Breast epithelium (tissue), 4 donors: ENCODE measurements at regions not wholly inside any gene's neighbourhood (a gene's known extent, or its start where the extent isn't known, plus 50 kb on each side); places are given as distances from the start of the nearest gene placed in this dataset.

ENCODE experiments used
- DNase-seq, 2 donors: peaks; one replicate each; pipeline ENCODE4 v3.0.0-alpha.2; 2019; ENCODE audit warnings: low spot score in 2 of 2
- H3K27ac ChIP-seq, 2 donors: fragments of 200-600 bp; sonication (generic) in 1 of 2; one replicate each; pipeline ENCODE4 v1.5.1; 2016 to 2019; ENCODE audit warnings: mild to moderate bottlenecking in 1 of 2
- H3K27me3 ChIP-seq, 2 donors: fragments of 200-600 bp; sonication (generic) in 1 of 2; one replicate each; pipeline versions ENCODE4 v1.5.1 to v1.6.0; 2017 to 2019; ENCODE audit warnings: control low read depth in 1 of 2, mild to moderate bottlenecking in 1 of 2
- H3K36me3 ChIP-seq: fragments of 200-600 bp; one replicate; pipeline ENCODE4 v1.5.1; 2019
- H3K4me1 ChIP-seq, 2 donors: fragments of 200-600 bp; sonication (generic); one replicate each; pipeline ENCODE4 v1.5.1; 2016 to 2019; ENCODE audit warnings: control low read depth in 1 of 2
- H3K4me3 ChIP-seq, 3 donors: fragments of 200-600 bp; sonication (generic); 1 replicate in 2 of 3; 2 replicates in 1 of 3; pipeline ENCODE4 v1.5.1; 2016 to 2019; ENCODE audit warnings: mild to moderate bottlenecking in 3 of 3, moderate library complexity in 2 of 3
- H3K9me3 ChIP-seq, 2 donors: fragments of 200-600 bp; sonication (generic) in 1 of 2; one replicate each; pipeline ENCODE4 v1.5.1; 2016 to 2019; ENCODE audit warnings: control low read depth in 1 of 2
- CTCF ChIP-seq, 3 donors: fragments of 450-650 bp; IDR thresholded peaks; one replicate each; pipeline ENCODE4 v1.5.1; 2016 to 2017; ENCODE audit warnings: antibody characterized with exemption in 3 of 3, mild to moderate bottlenecking in 3 of 3, moderate library complexity in 3 of 3
- POLR2A ChIP-seq: fragments of 450-650 bp; IDR thresholded peaks from one replicate; pipeline ENCODE4 v1.6.1; 2016; ENCODE audit warnings: antibody characterized with exemption, mild to moderate bottlenecking, moderate library complexity
- POLR2AphosphoS5 ChIP-seq, 3 donors: sonication (generic); formaldehyde crosslinking; IDR thresholded peaks; one replicate each; pipeline ENCODE4 v1.6.1; 2017; ENCODE audit warnings: antibody characterized with exemption in 3 of 3
- intact Hi-C: fragments of 100-400 bp; cut with DNase I; formaldehyde crosslinking; loops from one replicate; pipeline ENCODE4 v1.15.1; 2023; ENCODE audit warnings: low total_unique reads

- no peak for TF ChIP-seq POLR2AphosphoS5 (IDR thresholded peaks at IDR 0.05)
- no peak for TF ChIP-seq CTCF (IDR thresholded peaks at IDR 0.05)
- no peak for TF ChIP-seq POLR2A
- H3K27me3 ChIP-seq: no peaks in the 10 kb centered on the region
- H3K4me3 ChIP-seq: no peak overlapping the region
- DNase-seq: no peak
- intact Hi-C loops: no loop called here
- H3K27ac ChIP-seq: no peak overlapping the region
- no peaks in the 10 kb centered on the region for H3K4me1 ChIP-seq
- peaks cover 6 to 12% of the 10 kb centered on the region in 2 donors for H3K9me3 ChIP-seq
- no peaks in the 10 kb centered on the region for H3K36me3 ChIP-seq
These were observed 808.9 kb downstream of the STPG2 start for GRCh38 chr4:97334348-97334747.

GRCh38 chr4:97349468-97350186, 793.6 kb downstream of the STPG2 start:
- Histone ChIP-seq H3K36me3 (no peaks in the 10 kb centered on the region), H3K27me3 (no peaks in the 10 kb centered on the region), H3K9me3 (peaks cover 0 to 7% of the 10 kb centered on the region in 2 donors), H3K27ac (no peak overlapping the region), H3K4me3 (no peak overlapping the region), H3K4me1 (no peaks in the 10 kb centered on the region)
- intact Hi-C loops: loop anchor here (10.0 kb wide), 1 partner anchor 95 kb away; no protein-coding TSS in a partner anchor
- DNase-seq: no peak
- TF ChIP-seq POLR2AphosphoS5 (IDR thresholded peaks at IDR 0.05) (no peak), POLR2A (no peak), CTCF (IDR thresholded peaks at IDR 0.05) (no peak)

- no peaks in the 10 kb centered on the region for H3K27me3 ChIP-seq
- TF ChIP-seq CTCF (IDR thresholded peaks at IDR 0.05) (no peak), POLR2AphosphoS5 (IDR thresholded peaks at IDR 0.05) (no peak), POLR2A (no peak)
- no peak overlapping the region for H3K27ac ChIP-seq
- no peak for DNase-seq
- H3K36me3 ChIP-seq: no peaks in the 10 kb centered on the region
- H3K9me3 ChIP-seq: peaks cover 11 to 12% of the 10 kb centered on the region in 2 donors
- intact Hi-C loops: no loop called here
- H3K4me3 ChIP-seq: no peak overlapping the region
- H3K4me1 ChIP-seq: no peaks in the 10 kb centered on the region
These were observed 789.4 kb downstream of the STPG2 start for GRCh38 chr4:97353876-97354275.

GRCh38 chr4:97359826-97360225, 783.5 kb downstream of the STPG2 start:
- intact Hi-C loops: loop anchor here (5.0 kb wide), 1 partner anchor 1658 kb away; no protein-coding TSS in a partner anchor
- peaks cover 12 to 29% of the 10 kb centered on the region in 2 donors for H3K9me3 ChIP-seq
- H3K27ac ChIP-seq: no peak overlapping the region
- H3K36me3 ChIP-seq: no peaks in the 10 kb centered on the region
- no peaks in the 10 kb centered on the region for H3K27me3 ChIP-seq
- H3K4me3 ChIP-seq: no peak overlapping the region
- no peak for TF ChIP-seq POLR2AphosphoS5 (IDR thresholded peaks at IDR 0.05)
- no peak for TF ChIP-seq CTCF (IDR thresholded peaks at IDR 0.05)
- no peak for TF ChIP-seq POLR2A
- H3K4me1 ChIP-seq: no peaks in the 10 kb centered on the region
- no peak for DNase-seq

- no peaks in the 10 kb centered on the region for H3K36me3 ChIP-seq
- intact Hi-C loops: no loop called here
- H3K27me3 ChIP-seq: no peaks in the 10 kb centered on the region
- H3K4me1 ChIP-seq: no peaks in the 10 kb centered on the region
- no peak overlapping the region for H3K27ac ChIP-seq
- H3K4me3 ChIP-seq: no peak overlapping the region
- H3K9me3 ChIP-seq: peaks cover 12 to 29% of the 10 kb centered on the region in 2 donors
- no peak for DNase-seq
- no peak for TF ChIP-seq CTCF (IDR thresholded peaks at IDR 0.05)
- TF ChIP-seq POLR2AphosphoS5 (IDR thresholded peaks at IDR 0.05): no peak
- no peak for TF ChIP-seq POLR2A
These were observed 782.5 kb downstream of the STPG2 start for GRCh38 chr4:97360733-97361132.
